Psoas muscle (tissue), 7 donors: ENCODE measurements at regions not wholly inside any gene's neighbourhood (a gene's known extent, or its start where the extent isn't known, plus 50 kb on each side); places are given as distances from the start of the nearest gene placed in this dataset.

Source experiments
- ATAC-seq, 4 donors: fragments of 200-7000 bp; cut with Tn5 transposase; one replicate each; pipeline ENCODE4 v1.9.1; 2020; ENCODE audit warnings: moderate library complexity in 3 of 4, mild to moderate bottlenecking in 2 of 4
- DNase-seq, 2 donors: peaks; one replicate each; pipeline ENCODE4 v3.0.0-alpha.2; 2020
- H3K27ac ChIP-seq: fragments of 200-600 bp; one replicate; pipeline ENCODE4 v1.8.0; 2022
- H3K27me3 ChIP-seq, 3 donors: fragments of 200-600 bp in 1 of 3; one replicate each; pipeline versions ENCODE4 v1.6.1 to v1.8.0; 2013 to 2022; ENCODE audit warnings: low read length in 2 of 3, mild to moderate bottlenecking in 2 of 3, moderate library complexity in 1 of 3; ENCODE audit not compliant: insufficient read depth in 3 of 3
- H3K36me3 ChIP-seq, 2 donors: fragments of 200-600 bp in 1 of 2; one replicate each; pipeline versions ENCODE4 v1.6.1 to v1.8.0; 2013 to 2022; ENCODE audit warnings: low read depth in 1 of 2, mild to moderate bottlenecking in 1 of 2, moderate library complexity in 1 of 2; ENCODE audit not compliant: insufficient read depth in 1 of 2
- H3K4me1 ChIP-seq: fragments of 200-600 bp; one replicate; pipeline ENCODE4 v1.8.0; 2022
- H3K4me3 ChIP-seq: fragments of 200-600 bp; one replicate; pipeline ENCODE4 v1.8.0; 2022; ENCODE audit warnings: mild to moderate bottlenecking
- H3K9me3 ChIP-seq: fragments of 200-600 bp; one replicate; pipeline ENCODE4 v1.8.0; 2022
- WGBS, 3 donors: extraction: QIAGEN DNeasy Blood & Tissue Kit; methylation state at CpG; one replicate each; pipeline versions ENCODE4 v1.1.6 to v1.1.7; 2013; 5-methylcytosine and 5-hydroxymethylcytosine counted together
- intact Hi-C, 2 donors: fragments of 100-400 bp; cut with DNase I; formaldehyde crosslinking; loops; one replicate each; pipeline versions ENCODE4 v1.11.0 to v1.14.2; 2022
- TF ChIP-seq, protein P1 (sequence below): fragments of 200-600 bp; IDR thresholded peaks from one replicate; pipeline ENCODE4 v1.8.0; 2022; ENCODE audit warnings: antibody characterized with exemption
- donor health status: healthy with polysubstance abuse.
- donor health status: DM: no; HTN: no; CAD: no; lungs with moderate emphysema.
- donor health status: Bipolar disorder and iron deficiency.
- donor health status: healthy.
- donor health status: DM: yes; HTN: yes; CAD: no.
- donor health status: DM: no; HTN: no; CAD: no.
- donor health status: DM: yes; HTN: yes; CAD: no.

DNA sequence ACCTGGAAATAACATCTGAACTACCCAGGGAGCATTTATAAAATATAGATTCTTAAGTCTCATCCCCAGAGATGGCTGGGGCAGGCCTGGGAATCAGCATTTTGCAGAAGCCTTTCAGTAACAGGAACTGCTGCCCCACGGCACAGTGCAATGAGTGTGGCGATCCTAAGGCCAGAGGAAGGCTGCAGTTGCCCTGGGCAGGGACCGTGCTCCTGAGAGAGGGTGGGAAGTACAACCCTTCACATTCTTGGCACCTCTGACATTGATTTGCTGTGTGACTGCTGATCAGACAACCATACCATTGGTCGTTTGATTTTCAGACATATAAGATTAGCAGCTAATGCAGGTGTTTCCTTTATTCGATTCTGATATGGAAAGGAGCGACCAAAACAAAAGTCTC, 233.6 kb downstream of the STIM2 start:
- Histone ChIP-seq H3K4me3 (no peak overlapping the region), H3K27ac (no peak overlapping the region), H3K9me3 (no peaks in the 10 kb centered on the region), H3K4me1 (no peaks in the 10 kb centered on the region), H3K27me3 (peaks cover 0 to 6% (median 0%) of the 10 kb centered on the region in 3 donors), H3K36me3 (no peaks in the 10 kb centered on the region)
- TF ChIP-seq, protein P1, sequence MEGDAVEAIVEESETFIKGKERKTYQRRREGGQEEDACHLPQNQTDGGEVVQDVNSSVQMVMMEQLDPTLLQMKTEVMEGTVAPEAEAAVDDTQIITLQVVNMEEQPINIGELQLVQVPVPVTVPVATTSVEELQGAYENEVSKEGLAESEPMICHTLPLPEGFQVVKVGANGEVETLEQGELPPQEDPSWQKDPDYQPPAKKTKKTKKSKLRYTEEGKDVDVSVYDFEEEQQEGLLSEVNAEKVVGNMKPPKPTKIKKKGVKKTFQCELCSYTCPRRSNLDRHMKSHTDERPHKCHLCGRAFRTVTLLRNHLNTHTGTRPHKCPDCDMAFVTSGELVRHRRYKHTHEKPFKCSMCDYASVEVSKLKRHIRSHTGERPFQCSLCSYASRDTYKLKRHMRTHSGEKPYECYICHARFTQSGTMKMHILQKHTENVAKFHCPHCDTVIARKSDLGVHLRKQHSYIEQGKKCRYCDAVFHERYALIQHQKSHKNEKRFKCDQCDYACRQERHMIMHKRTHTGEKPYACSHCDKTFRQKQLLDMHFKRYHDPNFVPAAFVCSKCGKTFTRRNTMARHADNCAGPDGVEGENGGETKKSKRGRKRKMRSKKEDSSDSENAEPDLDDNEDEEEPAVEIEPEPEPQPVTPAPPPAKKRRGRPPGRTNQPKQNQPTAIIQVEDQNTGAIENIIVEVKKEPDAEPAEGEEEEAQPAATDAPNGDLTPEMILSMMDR = no peak
- DNase-seq = no peak
- intact Hi-C loops = no loop called here
- 67 to 75% (median 74%) methylated on average over 6 of the region's 6 CpGs for WGBS, 3 donors
- ATAC-seq = no peak

DNA sequence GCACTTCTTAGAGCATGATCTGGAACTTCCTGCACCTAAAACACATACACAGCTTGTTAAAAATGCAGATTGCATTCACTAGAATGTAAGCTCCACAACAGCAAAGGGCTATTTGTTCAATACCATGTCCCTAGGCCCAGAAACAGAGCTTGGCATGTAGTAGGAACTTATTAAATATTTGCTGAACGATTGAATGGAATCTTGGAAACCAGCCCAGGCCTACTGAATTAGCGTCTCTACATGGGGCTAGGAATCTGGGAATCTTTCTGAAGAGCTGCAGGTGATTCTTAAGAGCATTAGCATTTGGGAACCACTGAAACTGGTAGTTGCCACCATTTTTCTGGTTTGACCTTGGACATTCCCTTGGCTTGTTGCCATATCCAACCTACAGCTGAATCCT, 234.1 kb downstream of the STIM2 start:
- WGBS, 3 donors = 9 to 11% (median 9%) methylated on average over 2 of the region's 2 CpGs
- Histone ChIP-seq H3K4me3 (no peak overlapping the region), H3K4me1 (no peaks in the 10 kb centered on the region), H3K27me3 (peaks cover 0 to 6% (median 0%) of the 10 kb centered on the region in 3 donors), H3K9me3 (no peaks in the 10 kb centered on the region), H3K27ac (no peak overlapping the region), H3K36me3 (no peaks in the 10 kb centered on the region)
- TF ChIP-seq, protein P1 = no peak
- intact Hi-C loops = no loop called here
- DNase-seq = no peak
- no peak for ATAC-seq

DNA sequence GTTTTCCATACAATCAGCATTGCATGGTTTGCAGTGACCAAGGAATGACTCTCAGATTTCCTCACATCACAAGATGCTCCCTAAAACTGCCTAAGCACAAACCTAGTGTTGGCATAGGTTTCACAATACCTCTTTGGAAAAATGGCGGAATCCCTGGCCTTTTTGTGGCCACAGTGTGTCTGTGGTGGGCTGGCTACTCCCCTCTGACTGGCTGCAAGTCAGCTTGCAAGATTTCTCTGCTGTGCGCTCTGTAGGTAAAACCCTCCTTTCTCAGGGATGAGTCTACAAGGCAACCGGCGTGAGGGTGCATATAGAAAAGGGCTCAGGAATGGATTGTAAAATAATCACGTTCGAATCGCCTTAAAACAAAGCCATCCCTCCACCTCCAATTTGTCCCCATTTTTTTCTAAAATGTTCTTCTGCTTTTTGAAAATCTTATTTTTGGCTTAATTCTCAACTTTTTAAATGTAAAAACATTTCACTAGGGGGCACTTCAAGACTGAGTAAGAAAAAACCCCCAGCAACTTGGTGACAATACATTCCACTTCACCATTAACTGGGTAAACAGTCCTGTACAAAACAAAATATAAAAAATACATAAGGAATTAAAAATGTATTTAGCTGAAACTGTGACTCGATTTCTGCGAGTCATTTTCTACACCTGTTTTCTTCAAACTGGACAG, 235.6 kb downstream of the STIM2 start:
- H3K27ac ChIP-seq = no peak overlapping the region
- ATAC-seq (no peak), DNase-seq (no peak)
- H3K4me3 ChIP-seq = no peak overlapping the region
- no peaks in the 10 kb centered on the region for H3K9me3 ChIP-seq
- intact Hi-C loops = no loop called here
- no peaks in the 10 kb centered on the region for H3K4me1 ChIP-seq
- 71 to 74% (median 73%) methylated on average over 9 of the region's 9 CpGs for WGBS, 3 donors
- TF ChIP-seq, protein P1 = no peak
- H3K36me3 ChIP-seq = no peaks in the 10 kb centered on the region
- peaks cover 0 to 3% (median 0%) of the 10 kb centered on the region in 3 donors for H3K27me3 ChIP-seq

DNA sequence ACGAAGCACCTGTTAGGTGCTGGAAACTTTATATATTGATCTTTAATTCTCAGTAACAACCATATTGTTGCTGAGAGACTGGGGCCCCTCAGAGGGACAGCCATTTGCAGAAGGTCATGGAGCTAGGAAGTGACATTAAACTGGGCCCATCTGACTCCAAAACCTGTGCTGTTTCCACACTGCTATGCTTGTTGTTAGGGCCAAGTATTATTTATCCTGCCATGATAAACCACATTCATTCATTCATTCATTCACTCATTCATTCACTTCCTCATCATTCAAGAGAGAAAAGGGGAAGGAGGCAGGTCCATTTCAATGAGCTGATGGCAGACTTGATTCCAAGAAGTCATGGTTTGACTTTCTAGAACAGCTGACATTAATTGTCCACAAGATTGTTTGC, 237.4 kb downstream of the STIM2 start:
- peaks cover 0 to 2% (median 0%) of the 10 kb centered on the region in 3 donors for H3K27me3 ChIP-seq
- no peaks in the 10 kb centered on the region for H3K9me3 ChIP-seq
- WGBS, 3 donors = 58 to 80% (median 67%) methylated on average over 1 of the region's 1 CpG
- H3K4me3 ChIP-seq = no peak overlapping the region
- DNase-seq (no peak), ATAC-seq (no peak)
- TF ChIP-seq, protein P1 = no peak
- no peaks in the 10 kb centered on the region for H3K36me3 ChIP-seq
- no peak overlapping the region for H3K27ac ChIP-seq
- intact Hi-C loops = no loop called here
- no peaks in the 10 kb centered on the region for H3K4me1 ChIP-seq

DNA sequence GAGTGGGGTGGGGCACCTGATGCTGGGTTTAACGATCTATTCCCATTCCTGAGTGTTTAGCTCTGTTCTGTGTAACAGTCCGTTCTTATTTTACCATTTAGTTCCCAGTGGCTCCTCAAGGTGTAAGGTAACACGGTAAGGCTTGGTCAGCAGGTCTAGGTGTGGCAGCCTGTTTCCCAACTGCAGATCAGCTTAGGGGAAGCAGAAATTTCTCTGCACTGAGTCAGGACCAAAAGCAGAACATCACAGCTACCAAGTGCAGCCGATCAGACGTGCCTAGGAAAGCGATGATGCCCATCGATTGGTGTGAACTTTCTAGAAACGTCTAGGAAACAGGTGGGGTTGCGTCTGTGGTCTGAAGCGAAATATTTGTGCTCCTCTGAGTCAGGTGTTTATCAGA, 240.1 kb downstream of the STIM2 start:
- ATAC-seq (no peak), DNase-seq (no peak)
- Histone ChIP-seq H3K27me3 (peaks cover 0 to 2% (median 0%) of the 10 kb centered on the region in 3 donors), H3K4me1 (no peaks in the 10 kb centered on the region), H3K4me3 (no peak overlapping the region), H3K27ac (no peak overlapping the region), H3K9me3 (no peaks in the 10 kb centered on the region), H3K36me3 (no peaks in the 10 kb centered on the region)
- intact Hi-C loops = no loop called here
- 75 to 81% (median 75%) methylated on average over 10 of the region's 10 CpGs for whole genome bisulfite sequencing, 3 donors
- TF ChIP-seq, protein P1 = no peak
